ENCODE measurements at regions not wholly inside any gene's neighbourhood (a gene's known extent, or its start where the extent isn't known, plus 50 kb on each side); places are given as distances from the start of the nearest gene placed in this dataset.
A peak's percentile ranks its signal among the peaks of the same experiment; 100 is the strongest.

DNA sequence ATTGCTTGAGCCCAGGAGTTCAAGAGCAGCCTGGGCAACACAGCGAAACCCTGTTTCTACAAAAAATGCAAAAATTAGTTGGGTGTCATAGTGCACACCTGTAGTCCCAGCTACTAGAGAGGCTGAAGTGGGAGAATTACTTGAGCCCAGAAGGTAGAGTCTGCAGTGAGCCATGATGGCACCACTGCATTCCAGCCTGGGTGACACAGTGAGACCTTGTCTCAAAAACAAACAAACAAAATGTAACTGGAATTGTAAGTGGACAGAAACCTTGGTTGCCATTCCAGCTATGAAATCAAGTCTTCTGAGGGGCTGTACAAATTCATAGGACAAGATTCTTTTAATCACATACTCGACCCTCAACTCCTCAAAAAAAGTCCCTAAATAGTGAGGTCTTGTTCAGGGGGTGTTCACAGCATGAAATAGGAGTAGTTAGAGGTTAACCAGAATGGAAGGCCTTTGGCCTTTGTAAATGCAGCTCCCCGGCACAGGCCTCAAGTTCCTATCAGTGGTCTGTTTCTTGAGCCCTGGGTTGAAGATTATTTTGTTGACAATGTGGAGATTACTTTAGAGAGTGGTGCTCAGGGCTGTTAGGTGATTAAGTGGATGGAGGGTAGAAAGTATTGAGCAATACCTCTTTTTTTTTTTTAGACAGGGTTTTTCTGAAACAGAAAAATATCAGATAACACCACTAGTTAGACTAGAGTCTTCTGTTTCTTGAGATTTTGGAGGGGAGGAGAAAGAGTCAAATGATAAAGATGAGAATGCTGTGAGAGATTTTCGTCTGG lies 138.7 kb upstream of the ZNF648 start (continued):
- TF ChIP-seq ZNF79 (CRISPR knock-in tag; IDR thresholded peaks at IDR 0.05; ENCODE audit: low read depth) = no peak
- peak; percentile 96 for TF ChIP-seq DPF2 (IDR thresholded peaks at IDR 0.05)
- TF ChIP-seq ID3 (CRISPR knock-in tag; IDR thresholded peaks at IDR 0.05) = no peak
- no peak for TF ChIP-seq ID3 (tag; IDR thresholded peaks at IDR 0.05)
- no peak for TF ChIP-seq RHOXF2B (CRISPR knock-in tag; conservative IDR thresholded peaks at IDR 0.05)
- TF ChIP-seq DNMT1 (IDR thresholded peaks at IDR 0.05) = no peak
- TF ChIP-seq FOXJ2 (tag; IDR thresholded peaks at IDR 0.05) = no peak
- no peak for TF ChIP-seq POLR2H (tag; IDR thresholded peaks at IDR 0.05; ENCODE audit: low read depth)
- no peak for TF ChIP-seq RBM34 (IDR thresholded peaks at IDR 0.05; ENCODE audit: borderline replicate concordance, insufficient read depth, low read length)
- no peak for TF ChIP-seq ZNF551 (CRISPR knock-in tag; IDR thresholded peaks at IDR 0.05)
- TF ChIP-seq CREM (IDR thresholded peaks at IDR 0.05; ENCODE audit: low read depth) = no peak
- TF ChIP-seq SMARCC2 (IDR thresholded peaks at IDR 0.05; ENCODE audit: low read depth) = 0 out of 2 replicates have a peak, but pooled peaks have one; percentile 48
- no peak for TF ChIP-seq PBX2 (CRISPR knock-in tag; IDR thresholded peaks at IDR 0.05; ENCODE audit: low read depth)
- TF ChIP-seq PBX2 (tag; conservative IDR thresholded peaks at IDR 0.05; ENCODE audit: low read depth) = peak; percentile 79
- TF ChIP-seq ZNF124 (CRISPR knock-in tag; IDR thresholded peaks at IDR 0.05) = no peak
- TF ChIP-seq HMG20B (CRISPR knock-in tag; IDR thresholded peaks at IDR 0.05) = no peak
- peak; percentile 25; a peak in 2 of 4 replicates for TF ChIP-seq RAD21 (CRISPR knock-in tag; conservative IDR thresholded peaks at IDR 0.05 in 1 of 2, IDR thresholded peaks at IDR 0.05 in 1 of 2)
- TF ChIP-seq, protein P1, sequence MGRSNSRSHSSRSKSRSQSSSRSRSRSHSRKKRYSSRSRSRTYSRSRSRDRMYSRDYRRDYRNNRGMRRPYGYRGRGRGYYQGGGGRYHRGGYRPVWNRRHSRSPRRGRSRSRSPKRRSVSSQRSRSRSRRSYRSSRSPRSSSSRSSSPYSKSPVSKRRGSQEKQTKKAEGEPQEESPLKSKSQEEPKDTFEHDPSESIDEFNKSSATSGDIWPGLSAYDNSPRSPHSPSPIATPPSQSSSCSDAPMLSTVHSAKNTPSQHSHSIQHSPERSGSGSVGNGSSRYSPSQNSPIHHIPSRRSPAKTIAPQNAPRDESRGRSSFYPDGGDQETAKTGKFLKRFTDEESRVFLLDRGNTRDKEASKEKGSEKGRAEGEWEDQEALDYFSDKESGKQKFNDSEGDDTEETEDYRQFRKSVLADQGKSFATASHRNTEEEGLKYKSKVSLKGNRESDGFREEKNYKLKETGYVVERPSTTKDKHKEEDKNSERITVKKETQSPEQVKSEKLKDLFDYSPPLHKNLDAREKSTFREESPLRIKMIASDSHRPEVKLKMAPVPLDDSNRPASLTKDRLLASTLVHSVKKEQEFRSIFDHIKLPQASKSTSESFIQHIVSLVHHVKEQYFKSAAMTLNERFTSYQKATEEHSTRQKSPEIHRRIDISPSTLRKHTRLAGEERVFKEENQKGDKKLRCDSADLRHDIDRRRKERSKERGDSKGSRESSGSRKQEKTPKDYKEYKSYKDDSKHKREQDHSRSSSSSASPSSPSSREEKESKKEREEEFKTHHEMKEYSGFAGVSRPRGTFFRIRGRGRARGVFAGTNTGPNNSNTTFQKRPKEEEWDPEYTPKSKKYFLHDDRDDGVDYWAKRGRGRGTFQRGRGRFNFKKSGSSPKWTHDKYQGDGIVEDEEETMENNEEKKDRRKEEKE (IDR thresholded peaks at IDR 0.05; ENCODE audit: borderline replicate concordance in 1 of 2, control insufficient read depth in 1 of 2, low read depth in 2 of 2, low read length in 1 of 2) = no peak
- TF ChIP-seq HIVEP1 (CRISPR knock-in tag; IDR thresholded peaks at IDR 0.05) = no peak
- no peak for TF ChIP-seq TRIM28 (IDR thresholded peaks at IDR 0.05)
- 0 out of 4 replicates have a peak, but pooled peaks of 1 of the 2 experiments have one; percentile 33 for TF ChIP-seq NRF1 (conservative IDR thresholded peaks at IDR 0.05 in 1 of 2, IDR thresholded peaks at IDR 0.05 in 1 of 2)
- no peak for TF ChIP-seq JUNB (CRISPR knock-in tag; conservative IDR thresholded peaks at IDR 0.05)
- TF ChIP-seq FOXA3 (CRISPR knock-in tag; conservative IDR thresholded peaks at IDR 0.05 in 1 of 2, IDR thresholded peaks at IDR 0.05 in 1 of 2) = peak; percentile 28 to 89; a peak in 3 of 4 replicates
- no peak; the same call in 1 of the 2 replicates for TF ChIP-seq PHF21A (IDR thresholded peaks at IDR 0.05; ENCODE audit: borderline replicate concordance, low read depth)

Data from K562 (cell line).